ENCODE measurements at regions not wholly inside any gene's neighbourhood (a gene's known extent, or its start where the extent isn't known, plus 50 kb on each side); places are given as distances from the start of the nearest gene placed in this dataset.

DNA sequence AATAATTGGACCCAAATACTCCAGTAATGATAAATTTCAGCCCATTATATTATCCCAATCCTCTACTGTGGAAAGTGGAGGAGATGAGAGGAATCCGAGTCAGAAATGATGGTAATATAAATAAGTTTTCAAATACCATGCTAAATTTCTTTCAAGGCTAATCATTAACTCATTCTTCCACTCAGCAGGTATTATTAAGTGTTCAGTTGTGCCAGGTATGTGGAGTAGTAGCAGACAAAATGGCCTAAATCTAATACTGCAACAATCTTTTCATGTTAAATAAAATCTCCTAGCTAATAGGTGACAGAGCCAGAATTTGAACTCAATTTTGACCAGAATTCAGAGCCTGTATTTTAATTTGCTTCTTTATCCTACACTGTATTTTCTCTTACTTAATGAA, 538.6 kb upstream of the ROBO2 start:
- TF ChIP-seq, protein P1, sequence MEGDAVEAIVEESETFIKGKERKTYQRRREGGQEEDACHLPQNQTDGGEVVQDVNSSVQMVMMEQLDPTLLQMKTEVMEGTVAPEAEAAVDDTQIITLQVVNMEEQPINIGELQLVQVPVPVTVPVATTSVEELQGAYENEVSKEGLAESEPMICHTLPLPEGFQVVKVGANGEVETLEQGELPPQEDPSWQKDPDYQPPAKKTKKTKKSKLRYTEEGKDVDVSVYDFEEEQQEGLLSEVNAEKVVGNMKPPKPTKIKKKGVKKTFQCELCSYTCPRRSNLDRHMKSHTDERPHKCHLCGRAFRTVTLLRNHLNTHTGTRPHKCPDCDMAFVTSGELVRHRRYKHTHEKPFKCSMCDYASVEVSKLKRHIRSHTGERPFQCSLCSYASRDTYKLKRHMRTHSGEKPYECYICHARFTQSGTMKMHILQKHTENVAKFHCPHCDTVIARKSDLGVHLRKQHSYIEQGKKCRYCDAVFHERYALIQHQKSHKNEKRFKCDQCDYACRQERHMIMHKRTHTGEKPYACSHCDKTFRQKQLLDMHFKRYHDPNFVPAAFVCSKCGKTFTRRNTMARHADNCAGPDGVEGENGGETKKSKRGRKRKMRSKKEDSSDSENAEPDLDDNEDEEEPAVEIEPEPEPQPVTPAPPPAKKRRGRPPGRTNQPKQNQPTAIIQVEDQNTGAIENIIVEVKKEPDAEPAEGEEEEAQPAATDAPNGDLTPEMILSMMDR (IDR thresholded peaks at IDR 0.05), result no peak
- TF ChIP-seq EZH2 (IDR thresholded peaks at IDR 0.05) (no peak), EZH2phosphoT487 (IDR thresholded peaks at IDR 0.05) (no peak)
